ENCODE measurements at regions not wholly inside any gene's neighbourhood (a gene's known extent, or its start where the extent isn't known, plus 50 kb on each side); places are given as distances from the start of the nearest gene placed in this dataset.

- Histone ChIP-seq H3K36me3 (ENCODE audit: control insufficient read depth, insufficient read depth, low read length) (no peaks in the 10 kb centered on the region), H3K4me1 (ENCODE audit: control insufficient read depth, insufficient read depth, low read length, poor library complexity, severe bottlenecking) (no peaks in the 10 kb centered on the region), H3K27ac (ENCODE audit: low read depth, low read length, severe bottlenecking) (no peak overlapping the region), H3K9me3 (ENCODE audit: control insufficient read depth, low read length) (no peaks in the 10 kb centered on the region), H3K4me3 (ENCODE audit: extremely low read depth, insufficient read depth, low read length, poor library complexity, severe bottlenecking) (no peak overlapping the region)
- WGBS, 2 experiments (ENCODE audit: insufficient coverage in 2 of 2): 85 to 100% methylated on average over 1 of the region's 2 CpGs
Observed at GRCh38 chr9:107064378-107064777, 201.4 kb downstream of the ZNF462 start.

GRCh38 chr9:107065549-107065948, 202.6 kb downstream of the ZNF462 start:
- Histone ChIP-seq H3K36me3 (ENCODE audit: control insufficient read depth, insufficient read depth, low read length) (no peaks in the 10 kb centered on the region), H3K27ac (ENCODE audit: low read depth, low read length, severe bottlenecking) (no peak overlapping the region), H3K9me3 (ENCODE audit: control insufficient read depth, low read length) (no peaks in the 10 kb centered on the region), H3K4me3 (ENCODE audit: extremely low read depth, insufficient read depth, low read length, poor library complexity, severe bottlenecking) (no peak overlapping the region), H3K4me1 (ENCODE audit: control insufficient read depth, insufficient read depth, low read length, poor library complexity, severe bottlenecking) (no peaks in the 10 kb centered on the region)
- 100% methylated on average over 2 of the region's 2 CpGs for WGBS, 2 experiments (ENCODE audit: insufficient coverage in 2 of 2)

GRCh38 chr9:107067739-107068416, 204.9 kb downstream of the ZNF462 start:
- no peaks in the 10 kb centered on the region for H3K9me3 ChIP-seq (ENCODE audit: control insufficient read depth, low read length)
- no peaks in the 10 kb centered on the region for H3K36me3 ChIP-seq (ENCODE audit: control insufficient read depth, insufficient read depth, low read length)
- no peak overlapping the region for H3K27ac ChIP-seq (ENCODE audit: low read depth, low read length, severe bottlenecking)
- WGBS, 2 experiments (ENCODE audit: insufficient coverage in 2 of 2): 85 to 91% methylated on average over 5 of the region's 6 CpGs
- H3K4me3 ChIP-seq (ENCODE audit: extremely low read depth, insufficient read depth, low read length, poor library complexity, severe bottlenecking): no peak overlapping the region
- H3K4me1 ChIP-seq (ENCODE audit: control insufficient read depth, insufficient read depth, low read length, poor library complexity, severe bottlenecking): no peaks in the 10 kb centered on the region

GRCh38 chr9:107068581-107068980, 205.6 kb downstream of the ZNF462 start:
- Histone ChIP-seq H3K36me3 (ENCODE audit: control insufficient read depth, insufficient read depth, low read length) (no peaks in the 10 kb centered on the region), H3K4me3 (ENCODE audit: extremely low read depth, insufficient read depth, low read length, poor library complexity, severe bottlenecking) (no peak overlapping the region), H3K4me1 (ENCODE audit: control insufficient read depth, insufficient read depth, low read length, poor library complexity, severe bottlenecking) (no peaks in the 10 kb centered on the region), H3K27ac (ENCODE audit: low read depth, low read length, severe bottlenecking) (no peak overlapping the region), H3K9me3 (ENCODE audit: control insufficient read depth, low read length) (no peaks in the 10 kb centered on the region)
- WGBS, 2 experiments (ENCODE audit: insufficient coverage in 2 of 2): 79% methylated on average over 2 of the region's 2 CpGs; no CpG with 5 or more reads in 1 of the 2 experiments

- no peaks in the 10 kb centered on the region for H3K36me3 ChIP-seq (ENCODE audit: control insufficient read depth, insufficient read depth, low read length)
- H3K4me3 ChIP-seq (ENCODE audit: extremely low read depth, insufficient read depth, low read length, poor library complexity, severe bottlenecking): no peak overlapping the region
- H3K27ac ChIP-seq (ENCODE audit: low read depth, low read length, severe bottlenecking): no peak overlapping the region
- WGBS, 2 experiments (ENCODE audit: insufficient coverage in 2 of 2): 40% methylated on average over 1 of the region's 1 CpG; no CpG with 5 or more reads in 1 of the 2 experiments
- no peaks in the 10 kb centered on the region for H3K9me3 ChIP-seq (ENCODE audit: control insufficient read depth, low read length)
- H3K4me1 ChIP-seq (ENCODE audit: control insufficient read depth, insufficient read depth, low read length, poor library complexity, severe bottlenecking): no peaks in the 10 kb centered on the region
Observed at GRCh38 chr9:107070586-107070985, 207.6 kb downstream of the ZNF462 start.

GRCh38 chr9:107078061-107078460, 205.0 kb upstream of the RAD23B start:
- no peaks in the 10 kb centered on the region for H3K4me1 ChIP-seq (ENCODE audit: control insufficient read depth, insufficient read depth, low read length, poor library complexity, severe bottlenecking)
- no peaks in the 10 kb centered on the region for H3K9me3 ChIP-seq (ENCODE audit: control insufficient read depth, low read length)
- H3K4me3 ChIP-seq (ENCODE audit: extremely low read depth, insufficient read depth, low read length, poor library complexity, severe bottlenecking): no peak overlapping the region
- no peaks in the 10 kb centered on the region for H3K36me3 ChIP-seq (ENCODE audit: control insufficient read depth, insufficient read depth, low read length)
- 80% methylated on average over 1 of the region's 1 CpG; no CpG with 5 or more reads in 1 of the 2 experiments for WGBS, 2 experiments (ENCODE audit: insufficient coverage in 2 of 2)
- no peak overlapping the region for H3K27ac ChIP-seq (ENCODE audit: low read depth, low read length, severe bottlenecking)

GRCh38 chr9:107079589-107079988, 203.5 kb upstream of the RAD23B start:
- 100% methylated on average over 1 of the region's 1 CpG for WGBS, 2 experiments (ENCODE audit: insufficient coverage in 2 of 2)
- no peaks in the 10 kb centered on the region for H3K9me3 ChIP-seq (ENCODE audit: control insufficient read depth, low read length)
- H3K4me3 ChIP-seq (ENCODE audit: extremely low read depth, insufficient read depth, low read length, poor library complexity, severe bottlenecking): no peak overlapping the region
- no peak overlapping the region for H3K27ac ChIP-seq (ENCODE audit: low read depth, low read length, severe bottlenecking)
- no peaks in the 10 kb centered on the region for H3K36me3 ChIP-seq (ENCODE audit: control insufficient read depth, insufficient read depth, low read length)
- no peaks in the 10 kb centered on the region for H3K4me1 ChIP-seq (ENCODE audit: control insufficient read depth, insufficient read depth, low read length, poor library complexity, severe bottlenecking)

GRCh38 chr9:107080130-107080529, 202.9 kb upstream of the RAD23B start:
- Histone ChIP-seq H3K4me1 (ENCODE audit: control insufficient read depth, insufficient read depth, low read length, poor library complexity, severe bottlenecking) (no peaks in the 10 kb centered on the region), H3K27ac (ENCODE audit: low read depth, low read length, severe bottlenecking) (no peak overlapping the region), H3K4me3 (ENCODE audit: extremely low read depth, insufficient read depth, low read length, poor library complexity, severe bottlenecking) (no peak overlapping the region), H3K36me3 (ENCODE audit: control insufficient read depth, insufficient read depth, low read length) (no peaks in the 10 kb centered on the region), H3K9me3 (ENCODE audit: control insufficient read depth, low read length) (no peaks in the 10 kb centered on the region)
- WGBS, 2 experiments (ENCODE audit: insufficient coverage in 2 of 2): 50 to 92% methylated on average over 1 to 3 of the region's 3 CpGs

GRCh38 chr9:107086460-107086859, 196.6 kb upstream of the RAD23B start:
- H3K9me3 ChIP-seq (ENCODE audit: control insufficient read depth, low read length): no peaks in the 10 kb centered on the region
- H3K4me1 ChIP-seq (ENCODE audit: control insufficient read depth, insufficient read depth, low read length, poor library complexity, severe bottlenecking): no peaks in the 10 kb centered on the region
- no peak overlapping the region for H3K4me3 ChIP-seq (ENCODE audit: extremely low read depth, insufficient read depth, low read length, poor library complexity, severe bottlenecking)
- H3K36me3 ChIP-seq (ENCODE audit: control insufficient read depth, insufficient read depth, low read length): no peaks in the 10 kb centered on the region
- no peak overlapping the region for H3K27ac ChIP-seq (ENCODE audit: low read depth, low read length, severe bottlenecking)
- WGBS, 2 experiments (ENCODE audit: insufficient coverage in 2 of 2): 78 to 84% methylated on average over 2 of the region's 2 CpGs

- WGBS, 2 experiments (ENCODE audit: insufficient coverage in 2 of 2): 89 to 90% methylated on average over 2 to 3 of the region's 3 CpGs
- Histone ChIP-seq H3K4me3 (ENCODE audit: extremely low read depth, insufficient read depth, low read length, poor library complexity, severe bottlenecking) (no peak overlapping the region), H3K36me3 (ENCODE audit: control insufficient read depth, insufficient read depth, low read length) (no peaks in the 10 kb centered on the region), H3K9me3 (ENCODE audit: control insufficient read depth, low read length) (no peaks in the 10 kb centered on the region), H3K27ac (ENCODE audit: low read depth, low read length, severe bottlenecking) (no peak overlapping the region), H3K4me1 (ENCODE audit: control insufficient read depth, insufficient read depth, low read length, poor library complexity, severe bottlenecking) (no peaks in the 10 kb centered on the region)
Observed at GRCh38 chr9:107087222-107087621, 195.9 kb upstream of the RAD23B start.

- Histone ChIP-seq H3K36me3 (ENCODE audit: control insufficient read depth, insufficient read depth, low read length) (no peaks in the 10 kb centered on the region), H3K4me1 (ENCODE audit: control insufficient read depth, insufficient read depth, low read length, poor library complexity, severe bottlenecking) (no peaks in the 10 kb centered on the region), H3K4me3 (ENCODE audit: extremely low read depth, insufficient read depth, low read length, poor library complexity, severe bottlenecking) (no peak overlapping the region), H3K27ac (ENCODE audit: low read depth, low read length, severe bottlenecking) (no peak overlapping the region), H3K9me3 (ENCODE audit: control insufficient read depth, low read length) (no peaks in the 10 kb centered on the region)
- no CpG with 5 or more reads among the region's 1 CpG for WGBS, 2 experiments (ENCODE audit: insufficient coverage in 2 of 2)
Observed at GRCh38 chr9:107090218-107090617, 192.9 kb upstream of the RAD23B start.
